ENCODE measurements at regions not wholly inside any gene's neighbourhood (a gene's known extent, or its start where the extent isn't known, plus 50 kb on each side); places are given as distances from the start of the nearest gene placed in this dataset.

GRCh38 chr21:19535356-19535755 lies 1131.8 kb upstream of the TMPRSS15 start:
- no peak for TF ChIP-seq CTCF (IDR thresholded peaks at IDR 0.05; ENCODE audit: low read length)
- TF ChIP-seq EZH2 (optimal IDR thresholded peaks at IDR 0.05; ENCODE audit: low read depth, low read length) = no peak
- no peak for TF ChIP-seq EZH2phosphoT487 (IDR thresholded peaks at IDR 0.05; ENCODE audit: low read length)

Data from MM.1S (cell line).